GM12878 (cell line): ENCODE measurements at regions not wholly inside any gene's neighbourhood (a gene's known extent, or its start where the extent isn't known, plus 50 kb on each side); places are given as distances from the start of the nearest gene placed in this dataset.

Experiments
- ATAC-seq: fragments of 200-7000 bp; cut with Tn5 transposase; 3 replicates; pipeline ENCODE4 v1.9.1; 2020; ENCODE audit warnings: mild to moderate bottlenecking, moderate library complexity
- BruUV-seq: library from RNA; stranded (reverse); fragments of 400-500 nt; replicated peaks from 2 replicates; lab custom pipeline; 2021; lab: Mats Ljungman, UMichigan
- CTCF ChIA-PET: fragments of 300-600 bp; sonication (Branson Sonifier 250); formaldehyde crosslinking; extraction: SDS; loops from one replicate; lab custom pipeline; 2021; ENCODE audit warnings: inconsistent platforms; lab: Yijun Ruan, JAX
- POLR2A ChIA-PET: fragments of 350-600 bp; formaldehyde crosslinking; extraction: SDS; loops from one replicate; lab custom pipeline; 2021; ENCODE audit warnings: inconsistent platforms; lab: Charles Lee
- RAD21 ChIA-PET: fragments of 300-600 bp; sonication (Branson Sonifier 250); formaldehyde crosslinking; loops from one replicate; lab custom pipeline; 2023; ENCODE audit warnings: antibody characterized with exemption; ENCODE audit not compliant: unreplicated experiment; lab: Charles Lee
- SMC1A ChIA-PET: fragments of 300-600 bp; sonication (Branson Sonifier 250); formaldehyde crosslinking; loops from one replicate; lab custom pipeline; 2023; ENCODE audit not compliant: unreplicated experiment, uncharacterized antibody; lab: Charles Lee
- DNase-seq: peaks from one replicate; pipeline ENCODE4 v3.0.0-alpha.2; 2011; ENCODE audit warnings: low read depth, low spot score
- FAIRE-seq: peaks from 3 replicates; lab custom pipeline; 2011; peaks lifted over from hg19 to GRCh38; lab: Jason Lieb, UNC
- H2AFZ ChIP-seq: 2 replicates; pipeline ENCODE4 v1.6.0; 2011; ENCODE audit warnings: low read depth, low read length, control low read depth; ENCODE audit not compliant: control insufficient read depth
- H3K27ac ChIP-seq: 2 replicates; pipeline ENCODE4 v1.5.1; 2011; ENCODE audit warnings: control low read depth; ENCODE audit not compliant: control insufficient read depth, insufficient read depth
- H3K27me3 ChIP-seq, 2 experiments: replicated peaks in 1 of 2; 2 replicates each; pipeline versions ENCODE4 v1.6.0 to v1.6.1; 2011; ENCODE audit warnings: low read length in 1 of 2; ENCODE audit not compliant: control insufficient read depth in 2 of 2, insufficient read depth in 2 of 2
- H3K36me3 ChIP-seq, 2 experiments: 2 replicates each; pipeline ENCODE4 v1.5.1; 2011; ENCODE audit warnings: low read length in 1 of 2; ENCODE audit not compliant: control insufficient read depth in 2 of 2, insufficient read depth in 2 of 2
- H3K4me1 ChIP-seq: 2 replicates; pipeline ENCODE4 v1.6.1; 2011; ENCODE audit warnings: mild to moderate bottlenecking, low read length, moderate library complexity, mixed read lengths; ENCODE audit not compliant: control insufficient read depth, insufficient read depth
- H3K4me2 ChIP-seq: 2 replicates; pipeline ENCODE4 v1.6.0; 2011; ENCODE audit warnings: control low read depth; ENCODE audit not compliant: control insufficient read depth, insufficient read depth
- H3K4me3 ChIP-seq: fragments of 200-600 bp; sonication (generic); 2 replicates; pipeline ENCODE4 v1.5.1; 2016
- H3K79me2 ChIP-seq: 2 replicates; pipeline ENCODE4 v1.6.0; 2011; ENCODE audit warnings: low read length; ENCODE audit not compliant: control insufficient read depth, insufficient read depth
- H3K9ac ChIP-seq: 2 replicates; pipeline ENCODE4 v1.8.0; 2011; ENCODE audit warnings: low read length, control low read depth, mixed read lengths; ENCODE audit not compliant: control insufficient read depth, insufficient read depth
- H3K9me3 ChIP-seq: replicated peaks from 3 replicates; pipeline ENCODE4 v1.5.1; 2011; ENCODE audit warnings: mild to moderate bottlenecking, low read length; ENCODE audit not compliant: control insufficient read depth, insufficient read depth
- H4K20me1 ChIP-seq: 2 replicates; pipeline ENCODE4 v1.6.0; 2011; ENCODE audit not compliant: control insufficient read depth, insufficient read depth
- ATF7 ChIP-seq: fragments of 450-650 bp; IDR thresholded peaks from 2 replicates; pipeline ENCODE4 v1.6.1; 2016; ENCODE audit warnings: low read depth, mild to moderate bottlenecking
- ELK1 ChIP-seq: IDR thresholded peaks from 2 replicates; pipeline ENCODE4 v1.6.1; 2012; ENCODE audit warnings: low read depth, low read length, improper control_type of control experiment
- ETV6 ChIP-seq, 2 experiments: fragments of 450-650 bp in 1 of 2; IDR thresholded peaks in 1 of 2; conservative IDR thresholded peaks in 1 of 2; 2 replicates each; pipeline ENCODE4 v1.6.1; 2014; ENCODE audit warnings: antibody characterized with exemption in 1 of 2, borderline replicate concordance in 1 of 2, low read depth in 1 of 2, mild to moderate bottlenecking in 1 of 2, moderate library complexity in 1 of 2
- GATAD2B ChIP-seq: fragments of 450-650 bp; conservative IDR thresholded peaks from 2 replicates; pipeline ENCODE4 v1.6.1; 2017; ENCODE audit warnings: low read depth, mild to moderate bottlenecking, moderate library complexity
- NFXL1 ChIP-seq: fragments of 450-650 bp; IDR thresholded peaks from 2 replicates; pipeline ENCODE4 v1.6.1; 2017; ENCODE audit warnings: antibody characterized with exemption, mild to moderate bottlenecking, borderline replicate concordance
- SP1 ChIP-seq: IDR thresholded peaks from one replicate; pipeline ENCODE4 v1.6.1; 2011; ENCODE audit warnings: low read depth, low read length
- SREBF1 ChIP-seq: IDR thresholded peaks from 2 replicates; pipeline ENCODE4 v1.6.1; 2012; ENCODE audit warnings: mild to moderate bottlenecking, low read length
- SREBF2 ChIP-seq: IDR thresholded peaks from 2 replicates; pipeline ENCODE4 v1.6.1; 2012; ENCODE audit warnings: mild to moderate bottlenecking, low read length
- TBL1XR1 ChIP-seq: IDR thresholded peaks from 2 replicates; pipeline ENCODE4 v1.6.1; 2012; ENCODE audit warnings: low read depth, low read length, improper control_type of control experiment
- TCF12 ChIP-seq: IDR thresholded peaks from 2 replicates; pipeline ENCODE4 v1.6.1; 2011; ENCODE audit warnings: low read depth, mild to moderate bottlenecking, low read length
- WGBS: methylation state at CpG from one replicate; pipeline ENCODE4 v1.1.6; 2016; ENCODE audit warnings: low lambda C conversion rate; ENCODE audit not compliant: insufficient replicate concordance, insufficient coverage; ENCODE audit errors: missing lambda C conversion rate; 5-methylcytosine and 5-hydroxymethylcytosine counted together
- in situ Hi-C: fragments of 300-500 bp; cut with MboI; formaldehyde crosslinking; loops from 9 replicates; pipeline ENCODE4 v1.14.3; 2018; ENCODE audit warnings: mixed read lengths
- intact Hi-C: fragments of 100-400 bp; cut with micrococcal nuclease; formaldehyde crosslinking; loops from one replicate; pipeline ENCODE4 v1.14.2; 2022; ENCODE audit not compliant: unreplicated experiment

- FAIRE-seq (no peak), ATAC-seq (no peak), DNase-seq (no peak)
- Histone ChIP-seq H3K27ac (no peak overlapping the region), H3K9ac (no peak overlapping the region), H2AFZ (no peak overlapping the region), H3K27me3 (no peaks in the 10 kb centered on the region), H3K9me3 (no peaks in the 10 kb centered on the region), H3K4me2 (no peak overlapping the region), H3K4me3 (no peak overlapping the region), H3K36me3 (no peaks in the 10 kb centered on the region), H3K79me2 (no peaks in the 10 kb centered on the region), H3K4me1 (no peaks in the 10 kb centered on the region), H4K20me1 (no peaks in the 10 kb centered on the region)
- WGBS = 33% methylated on average over 1 of the region's 1 CpG
- ChIA-PET SMC1A (no interaction called here), RAD21 (no interaction called here), CTCF (no interaction called here), POLR2A (no interaction called here)
- intact Hi-C loops (no loop called here), in situ Hi-C loops (no loop called here)
- BruUV-seq = no TSS peak
- TF ChIP-seq ATF7 = no peak
- no peak for TF ChIP-seq ETV6 (conservative IDR thresholded peaks at IDR 0.05 in 1 of 2, IDR thresholded peaks at IDR 0.05 in 1 of 2; ENCODE audit: borderline replicate concordance in 1 of 2, low read depth in 1 of 2)
- TF ChIP-seq TBL1XR1 = no peak
- TF ChIP-seq NFXL1 = no peak
- no peak for TF ChIP-seq GATAD2B
- TF ChIP-seq TCF12 = no peak
- no peak for TF ChIP-seq SP1
- no peak for TF ChIP-seq SREBF2
- TF ChIP-seq SREBF1 = no peak
- no peak for TF ChIP-seq ELK1
Observed at GRCh38 chr2:108092886-108093285, 106.6 kb downstream of the SLC5A7 start.
